GM23338 (cell line): ENCODE measurements at regions not wholly inside any gene's neighbourhood (a gene's known extent, or its start where the extent isn't known, plus 50 kb on each side); places are given as distances from the start of the nearest gene placed in this dataset.

ENCODE experiments used
- ATAC-seq: fragments of 200-7000 bp; cut with Tn5 transposase; 3 replicates; pipeline ENCODE4 v1.9.1; 2020
- DNase-seq: peaks from one replicate; pipeline ENCODE4 v3.0.0-alpha.2; 2015; ENCODE audit warnings: low spot score
- H2AFZ ChIP-seq: fragments of 200-600 bp; sonication (generic); 2 replicates; pipeline ENCODE4 v1.8.0; 2016; ENCODE audit warnings: antibody characterized with exemption, mild to moderate bottlenecking, moderate library complexity
- H3F3A ChIP-seq: fragments of 200-600 bp; sonication (generic); replicated peaks from 2 replicates; pipeline ENCODE4 v1.8.0; 2017; ENCODE audit warnings: antibody characterized with exemption, mixed run types, low read depth
- H3K27ac ChIP-seq: fragments of 200-600 bp; sonication (generic); 2 replicates; pipeline ENCODE4 v1.6.1; 2016; ENCODE audit warnings: low read depth
- H3K27me3 ChIP-seq: fragments of 200-600 bp; sonication (generic); 2 replicates; pipeline ENCODE4 v1.8.0; 2016; ENCODE audit warnings: mild to moderate bottlenecking, mixed run types, moderate library complexity; ENCODE audit not compliant: insufficient read depth
- H3K36me3 ChIP-seq: fragments of 200-600 bp; sonication (generic); 2 replicates; pipeline ENCODE4 v1.8.0; 2016; ENCODE audit warnings: mild to moderate bottlenecking; ENCODE audit not compliant: insufficient read depth
- H3K4me1 ChIP-seq: fragments of 200-600 bp; sonication (generic); 2 replicates; pipeline ENCODE4 v1.8.0; 2016; ENCODE audit warnings: mild to moderate bottlenecking, moderate library complexity; ENCODE audit not compliant: insufficient read depth
- H3K4me2 ChIP-seq: fragments of 200-600 bp; sonication (generic); 2 replicates; pipeline ENCODE4 v1.7.1; 2017; ENCODE audit warnings: mixed run types
- H3K4me3 ChIP-seq: fragments of 200-600 bp; sonication (generic); 2 replicates; pipeline ENCODE4 v1.6.1; 2016; ENCODE audit warnings: mixed run types
- H3K79me2 ChIP-seq: fragments of 200-600 bp; sonication (generic); replicated peaks from 2 replicates; pipeline ENCODE4 v1.8.0; 2017; ENCODE audit warnings: mild to moderate bottlenecking; ENCODE audit not compliant: insufficient read depth
- H3K9me2 ChIP-seq: fragments of 200-600 bp; sonication (generic); 2 replicates; pipeline ENCODE4 v1.8.0; 2017; ENCODE audit not compliant: insufficient read depth
- H4K20me1 ChIP-seq: fragments of 200-600 bp; sonication (generic); replicated peaks from 2 replicates; pipeline ENCODE4 v1.8.0; 2017; ENCODE audit warnings: mild to moderate bottlenecking; ENCODE audit not compliant: insufficient read depth
- H3K27ac Mint-ChIP-seq: 2 replicates; pipeline ENCODE4 v1.8.0; 2020; ENCODE audit warnings: inconsistent platforms, mild to moderate bottlenecking, moderate library complexity, mixed read lengths
- H3K27me3 Mint-ChIP-seq: 3 replicates; pipeline ENCODE4 v1.8.0; 2022; ENCODE audit warnings: low read depth, mild to moderate bottlenecking, moderate library complexity, mixed read lengths, inconsistent platforms; ENCODE audit not compliant: insufficient read depth, poor library complexity
- H3K36me3 Mint-ChIP-seq: 3 replicates; pipeline ENCODE4 v1.8.0; 2021; ENCODE audit warnings: low read depth, mild to moderate bottlenecking, inconsistent platforms, moderate library complexity, mixed read lengths
- H3K4me1 Mint-ChIP-seq: 3 replicates; pipeline ENCODE4 v1.8.0; 2020; ENCODE audit warnings: mild to moderate bottlenecking, inconsistent platforms, mixed read lengths
- H3K4me3 Mint-ChIP-seq: 3 replicates; pipeline ENCODE4 v1.8.0; 2021; ENCODE audit warnings: moderate library complexity, mild to moderate bottlenecking, inconsistent platforms, mixed read lengths
- H3K9me3 Mint-ChIP-seq: 3 replicates; pipeline ENCODE4 v1.8.0; 2020; ENCODE audit warnings: moderate library complexity, mild to moderate bottlenecking, inconsistent platforms, mixed read lengths
- CREB1 ChIP-seq: fragments of 250-450 bp; sonication (Bioruptor Pico); IDR thresholded peaks from 2 replicates; pipeline ENCODE4 v1.5.0; 2020; ENCODE audit warnings: low read depth, mild to moderate bottlenecking, moderate library complexity
- ETS1 ChIP-seq: IDR thresholded peaks from 2 replicates; pipeline ENCODE4 v1.6.1; 2016; ENCODE audit warnings: antibody characterized with exemption
- EZH2 ChIP-seq: fragments of 200-600 bp; sonication (generic); IDR thresholded peaks from one replicate; pipeline ENCODE4 v1.8.0; 2017; ENCODE audit warnings: antibody characterized with exemption, mild to moderate bottlenecking, low read depth; ENCODE audit not compliant: unreplicated experiment
- EZH2phosphoT487 ChIP-seq: fragments of 200-600 bp; sonication (generic); IDR thresholded peaks from one replicate; pipeline ENCODE4 v1.8.1; 2018; ENCODE audit warnings: antibody characterized with exemption; ENCODE audit not compliant: unreplicated experiment
- JUNB ChIP-seq: IDR thresholded peaks from one replicate; pipeline ENCODE4 v1.6.1; 2016; ENCODE audit warnings: antibody characterized with exemption; ENCODE audit not compliant: unreplicated experiment
- NANOG ChIP-seq: IDR thresholded peaks from 2 replicates; pipeline ENCODE4 v1.6.1; 2016; ENCODE audit warnings: antibody characterized with exemption, borderline replicate concordance
- POLR2AphosphoS5 ChIP-seq: IDR thresholded peaks from 2 replicates; pipeline ENCODE4 v1.6.1; 2016; ENCODE audit warnings: antibody characterized with exemption, low read depth
- STAT1 ChIP-seq: IDR thresholded peaks from one replicate; pipeline ENCODE4 v1.6.1; 2016; ENCODE audit warnings: antibody characterized with exemption; ENCODE audit not compliant: unreplicated experiment
- ZNF114 ChIP-seq: fragments of 250-450 bp; sonication (Bioruptor Pico); IDR thresholded peaks from 2 replicates; pipeline ENCODE4 v1.5.0; 2020; ENCODE audit warnings: mild to moderate bottlenecking, moderate library complexity
- ZNF331 ChIP-seq: fragments of 250-450 bp; sonication (Bioruptor Pico); IDR thresholded peaks from 2 replicates; pipeline ENCODE4 v1.5.0; 2020; ENCODE audit warnings: low read depth, mild to moderate bottlenecking, moderate library complexity
- TF ChIP-seq, protein P1 (sequence below): IDR thresholded peaks from one replicate; pipeline ENCODE4 v1.6.1; 2018; ENCODE audit warnings: antibody characterized with exemption; ENCODE audit not compliant: unreplicated experiment
- TF ChIP-seq, protein P2 (sequence below), 2 experiments: fragments of 200-600 bp in 1 of 2; sonication (generic) in 1 of 2; conservative IDR thresholded peaks; 2 replicates each; pipeline versions ENCODE4 v1.5.1 to v1.6.1; 2016 to 2017; ENCODE audit warnings: antibody characterized with exemption in 2 of 2, low read depth in 2 of 2, mild to moderate bottlenecking in 2 of 2, moderate library complexity in 1 of 2

- Histone ChIP-seq H3K4me1 (no peaks in the 10 kb centered on the region), H3K79me2 (no peaks in the 10 kb centered on the region), H3F3A (no peaks in the 10 kb centered on the region), H3K9me2 (peaks cover 12% of the 10 kb centered on the region; the same call in 1 of the 2 replicates), H3K27me3 (no peaks in the 10 kb centered on the region), H4K20me1 (no peaks in the 10 kb centered on the region), H3K36me3 (no peaks in the 10 kb centered on the region), H3K4me2 (no peak overlapping the region), H3K4me3 (no peak overlapping the region), H3K27ac (no peak overlapping the region), H2AFZ (no peak overlapping the region)
- Mint-ChIP-seq H3K36me3 (no peaks in the 10 kb centered on the region), H3K27ac (no peak overlapping the region), H3K4me1 (peaks cover 5% of the 10 kb centered on the region; the same call in 2 of the 3 replicates), H3K4me3 (no peak overlapping the region), H3K9me3 (no peaks in the 10 kb centered on the region), H3K27me3 (no peaks in the 10 kb centered on the region)
- TF ChIP-seq EZH2 (no peak), JUNB (no peak), STAT1 (no peak), EZH2phosphoT487 (no peak)
- no peak for ATAC-seq
- DNase-seq: no peak
Measured at GRCh38 chr1:193451606-193452005, 265.2 kb upstream of the B3GALT2 start.

DNA sequence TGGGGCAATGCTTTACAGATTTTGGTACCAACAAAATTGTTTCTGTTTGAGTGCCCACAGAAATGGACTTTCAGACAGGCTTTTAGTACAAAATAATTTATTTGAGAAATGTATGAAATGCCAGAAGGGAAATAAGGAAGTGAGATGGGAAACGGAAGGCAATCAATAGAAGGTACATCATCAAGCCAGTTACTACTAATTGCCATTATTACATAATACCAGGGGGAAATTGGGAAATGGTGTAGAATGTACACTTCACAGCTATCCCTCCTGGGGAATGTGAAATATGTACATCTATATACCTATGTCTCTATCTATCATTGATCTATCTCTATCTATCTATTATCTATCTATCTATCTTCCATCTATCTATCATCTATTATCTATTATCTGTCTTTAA, 264.6 kb upstream of the B3GALT2 start:
- Histone ChIP-seq H3K9me2 (peaks cover 7% of the 10 kb centered on the region; the same call in 1 of the 2 replicates), H3K27ac (no peak overlapping the region), H3K36me3 (no peaks in the 10 kb centered on the region), H3K4me3 (no peak overlapping the region), H2AFZ (no peak overlapping the region), H3K79me2 (no peaks in the 10 kb centered on the region), H3K4me1 (no peaks in the 10 kb centered on the region), H3F3A (no peaks in the 10 kb centered on the region), H3K27me3 (no peaks in the 10 kb centered on the region), H3K4me2 (no peak overlapping the region), H4K20me1 (no peaks in the 10 kb centered on the region)
- H3K4me1 Mint-ChIP-seq: peaks cover 5% of the 10 kb centered on the region; the same call in 2 of the 3 replicates
- no peak overlapping the region for H3K27ac Mint-ChIP-seq
- H3K4me3 Mint-ChIP-seq: no peak overlapping the region
- DNase-seq: no peak
- no peaks in the 10 kb centered on the region for H3K27me3 Mint-ChIP-seq
- no peak for ATAC-seq
- H3K9me3 Mint-ChIP-seq: no peaks in the 10 kb centered on the region
- no peaks in the 10 kb centered on the region for H3K36me3 Mint-ChIP-seq
- TF ChIP-seq STAT1 (no peak), ETS1 (no peak), JUNB (no peak), POLR2AphosphoS5 (no peak), EZH2 (no peak), NANOG (no peak), CREB1 (CRISPR knock-in tag) (no peak), ZNF114 (CRISPR knock-in tag) (no peak), ZNF331 (CRISPR knock-in tag) (no peak)
- TF ChIP-seq, protein P1, sequence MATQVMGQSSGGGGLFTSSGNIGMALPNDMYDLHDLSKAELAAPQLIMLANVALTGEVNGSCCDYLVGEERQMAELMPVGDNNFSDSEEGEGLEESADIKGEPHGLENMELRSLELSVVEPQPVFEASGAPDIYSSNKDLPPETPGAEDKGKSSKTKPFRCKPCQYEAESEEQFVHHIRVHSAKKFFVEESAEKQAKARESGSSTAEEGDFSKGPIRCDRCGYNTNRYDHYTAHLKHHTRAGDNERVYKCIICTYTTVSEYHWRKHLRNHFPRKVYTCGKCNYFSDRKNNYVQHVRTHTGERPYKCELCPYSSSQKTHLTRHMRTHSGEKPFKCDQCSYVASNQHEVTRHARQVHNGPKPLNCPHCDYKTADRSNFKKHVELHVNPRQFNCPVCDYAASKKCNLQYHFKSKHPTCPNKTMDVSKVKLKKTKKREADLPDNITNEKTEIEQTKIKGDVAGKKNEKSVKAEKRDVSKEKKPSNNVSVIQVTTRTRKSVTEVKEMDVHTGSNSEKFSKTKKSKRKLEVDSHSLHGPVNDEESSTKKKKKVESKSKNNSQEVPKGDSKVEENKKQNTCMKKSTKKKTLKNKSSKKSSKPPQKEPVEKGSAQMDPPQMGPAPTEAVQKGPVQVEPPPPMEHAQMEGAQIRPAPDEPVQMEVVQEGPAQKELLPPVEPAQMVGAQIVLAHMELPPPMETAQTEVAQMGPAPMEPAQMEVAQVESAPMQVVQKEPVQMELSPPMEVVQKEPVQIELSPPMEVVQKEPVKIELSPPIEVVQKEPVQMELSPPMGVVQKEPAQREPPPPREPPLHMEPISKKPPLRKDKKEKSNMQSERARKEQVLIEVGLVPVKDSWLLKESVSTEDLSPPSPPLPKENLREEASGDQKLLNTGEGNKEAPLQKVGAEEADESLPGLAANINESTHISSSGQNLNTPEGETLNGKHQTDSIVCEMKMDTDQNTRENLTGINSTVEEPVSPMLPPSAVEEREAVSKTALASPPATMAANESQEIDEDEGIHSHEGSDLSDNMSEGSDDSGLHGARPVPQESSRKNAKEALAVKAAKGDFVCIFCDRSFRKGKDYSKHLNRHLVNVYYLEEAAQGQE: no peak
- TF ChIP-seq, protein P2, sequence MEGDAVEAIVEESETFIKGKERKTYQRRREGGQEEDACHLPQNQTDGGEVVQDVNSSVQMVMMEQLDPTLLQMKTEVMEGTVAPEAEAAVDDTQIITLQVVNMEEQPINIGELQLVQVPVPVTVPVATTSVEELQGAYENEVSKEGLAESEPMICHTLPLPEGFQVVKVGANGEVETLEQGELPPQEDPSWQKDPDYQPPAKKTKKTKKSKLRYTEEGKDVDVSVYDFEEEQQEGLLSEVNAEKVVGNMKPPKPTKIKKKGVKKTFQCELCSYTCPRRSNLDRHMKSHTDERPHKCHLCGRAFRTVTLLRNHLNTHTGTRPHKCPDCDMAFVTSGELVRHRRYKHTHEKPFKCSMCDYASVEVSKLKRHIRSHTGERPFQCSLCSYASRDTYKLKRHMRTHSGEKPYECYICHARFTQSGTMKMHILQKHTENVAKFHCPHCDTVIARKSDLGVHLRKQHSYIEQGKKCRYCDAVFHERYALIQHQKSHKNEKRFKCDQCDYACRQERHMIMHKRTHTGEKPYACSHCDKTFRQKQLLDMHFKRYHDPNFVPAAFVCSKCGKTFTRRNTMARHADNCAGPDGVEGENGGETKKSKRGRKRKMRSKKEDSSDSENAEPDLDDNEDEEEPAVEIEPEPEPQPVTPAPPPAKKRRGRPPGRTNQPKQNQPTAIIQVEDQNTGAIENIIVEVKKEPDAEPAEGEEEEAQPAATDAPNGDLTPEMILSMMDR (conservative IDR thresholded peaks at IDR 0.05; ENCODE audit: low read depth in 2 of 2): no peak
